Activated B cell treated with CpG ODN at 0.5 μM for 24 hours (primary cell): ENCODE measurements at regions not wholly inside any gene's neighbourhood (a gene's known extent, or its start where the extent isn't known, plus 50 kb on each side); places are given as distances from the start of the nearest gene placed in this dataset.

Source experiments
- ATAC-seq: fragments of 200-7000 bp; cut with Tn5 transposase; one replicate; pipeline ENCODE4 v1.10.0; 2021; ENCODE audit warnings: low read depth, mild to moderate bottlenecking, moderate library complexity
- CTCF ChIA-PET: fragments of 350-600 bp; sonication (Branson Sonifier 250); formaldehyde crosslinking; loops from one replicate; lab custom pipeline; 2021; ENCODE audit warnings: antibody characterized with exemption; lab: Charles Lee
- POLR2A ChIA-PET: fragments of 350-600 bp; sonication (Branson Sonifier 250); formaldehyde crosslinking; loops from one replicate; lab custom pipeline; 2021; ENCODE audit warnings: antibody characterized with exemption; lab: Charles Lee
- DNase-seq: peaks from one replicate; pipeline ENCODE4 v3.0.0; 2022
- H3K27ac Mint-ChIP-seq: one replicate; pipeline ENCODE4 v1.8.0; 2020; ENCODE audit warnings: mixed read lengths
- H3K27me3 Mint-ChIP-seq: one replicate; pipeline ENCODE4 v1.8.0; 2021; ENCODE audit warnings: mixed read lengths
- H3K36me3 Mint-ChIP-seq: one replicate; pipeline ENCODE4 v1.8.0; 2021; ENCODE audit warnings: low read depth, mixed read lengths
- H3K4me1 Mint-ChIP-seq: one replicate; pipeline ENCODE4 v1.8.0; 2021; ENCODE audit warnings: mixed read lengths
- H3K4me3 Mint-ChIP-seq: one replicate; pipeline ENCODE4 v1.8.0; 2020; ENCODE audit warnings: mild to moderate bottlenecking, mixed read lengths
- H3K9me3 Mint-ChIP-seq: one replicate; pipeline ENCODE4 v1.8.0; 2020; ENCODE audit warnings: mixed read lengths
- CTCF ChIP-seq: fragments of 200-600 bp; IDR thresholded peaks from one replicate; pipeline ENCODE4 v1.8.0; 2022; ENCODE audit warnings: antibody characterized with exemption, mild to moderate bottlenecking
- intact Hi-C: fragments of 100-400 bp; cut with micrococcal nuclease; formaldehyde crosslinking; loops from one replicate; pipeline ENCODE4 v1.15.1; 2024

GRCh38 chr5:143552680-143553079 is 149.2 kb upstream of the NR3C1 start:
- ChIA-PET CTCF (no interaction called here), POLR2A (interaction anchor here (0.6 kb wide), 1 partner anchor 532 kb away, joined by 3 read pairs; no protein-coding TSS in a partner anchor)
- no peak overlapping the region for H3K4me3 Mint-ChIP-seq
- no peaks in the 10 kb centered on the region for H3K36me3 Mint-ChIP-seq
- no peak for TF ChIP-seq CTCF
- intact Hi-C loops, result no loop called here
- no peak overlapping the region for H3K27ac Mint-ChIP-seq
- H3K9me3 Mint-ChIP-seq, result peaks cover 5% of the 10 kb centered on the region
- DNase-seq (no peak), ATAC-seq (no peak)
- H3K4me1 Mint-ChIP-seq, result no peaks in the 10 kb centered on the region
- H3K27me3 Mint-ChIP-seq, result no peaks in the 10 kb centered on the region

DNA sequence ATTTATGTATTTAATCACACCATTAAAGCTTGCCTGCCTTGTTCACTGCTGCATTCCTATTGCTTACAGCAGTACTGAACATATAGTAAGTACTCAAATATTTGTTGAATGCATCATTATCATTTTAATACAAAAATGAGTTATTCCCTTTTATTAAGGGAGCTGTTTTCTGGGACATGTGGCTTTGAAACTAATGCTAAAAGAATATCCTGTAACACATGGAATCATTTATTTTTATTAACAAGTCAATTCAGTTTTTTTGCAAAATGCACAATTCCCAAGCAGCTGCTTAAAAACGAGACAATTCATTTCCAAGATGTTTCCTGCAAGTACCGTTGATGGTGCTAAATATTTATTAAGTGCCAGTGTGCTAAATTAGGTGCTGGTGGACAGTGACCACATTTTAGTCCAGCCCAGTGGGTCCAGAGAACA is 148.3 kb upstream of the NR3C1 start:
- ChIA-PET CTCF (no interaction called here), POLR2A (no interaction called here)
- no peaks in the 10 kb centered on the region for H3K4me1 Mint-ChIP-seq
- no peaks in the 10 kb centered on the region for H3K36me3 Mint-ChIP-seq
- no peak for TF ChIP-seq CTCF
- H3K4me3 Mint-ChIP-seq, result no peak overlapping the region
- H3K27me3 Mint-ChIP-seq, result no peaks in the 10 kb centered on the region
- intact Hi-C loops, result no loop called here
- no peak for DNase-seq
- H3K9me3 Mint-ChIP-seq, result peaks cover 10% of the 10 kb centered on the region
- ATAC-seq, result no peak
- no peak overlapping the region for H3K27ac Mint-ChIP-seq

- H3K4me3 Mint-ChIP-seq, result no peak overlapping the region
- no peak overlapping the region for H3K27ac Mint-ChIP-seq
- intact Hi-C loops, result no loop called here
- H3K27me3 Mint-ChIP-seq, result no peaks in the 10 kb centered on the region
- no peaks in the 10 kb centered on the region for H3K4me1 Mint-ChIP-seq
- TF ChIP-seq CTCF, result no peak
- no peaks in the 10 kb centered on the region for H3K36me3 Mint-ChIP-seq
- ChIA-PET POLR2A (no interaction called here), CTCF (no interaction called here)
- no peak for DNase-seq
- peaks cover 10% of the 10 kb centered on the region for H3K9me3 Mint-ChIP-seq
- no peak for ATAC-seq
These were observed 147.6 kb upstream of the NR3C1 start for GRCh38 chr5:143550986-143551630.

DNA sequence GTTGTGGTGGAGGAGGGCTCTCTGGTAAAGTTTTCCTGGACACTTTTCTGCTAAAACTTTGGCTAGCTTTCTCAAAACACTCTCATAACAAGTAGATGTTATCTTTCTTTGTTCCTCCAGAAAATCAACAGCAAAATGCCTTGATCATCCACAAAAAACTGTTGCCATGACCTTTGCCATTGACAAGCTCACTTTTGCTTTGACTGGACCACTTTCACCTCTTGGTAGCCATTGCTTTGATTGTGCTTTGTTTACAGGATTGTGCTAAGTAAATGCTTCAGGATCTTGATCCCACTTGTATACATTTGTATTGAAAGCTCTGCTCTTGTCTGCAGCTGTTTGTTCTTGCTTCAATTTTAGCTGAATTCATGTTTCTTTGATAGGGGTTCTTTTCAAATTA is 143.9 kb upstream of the NR3C1 start:
- ChIA-PET CTCF (no interaction called here), POLR2A (interaction anchor here (0.6 to 1.3 kb wide), 2 partner anchors 143 to 236 kb away, joined by 3 to 5 read pairs; no protein-coding TSS in a partner anchor)
- H3K36me3 Mint-ChIP-seq, result no peaks in the 10 kb centered on the region
- ATAC-seq (no peak), DNase-seq (no peak)
- H3K4me3 Mint-ChIP-seq, result no peak overlapping the region
- TF ChIP-seq CTCF, result no peak
- H3K27ac Mint-ChIP-seq, result no peak overlapping the region
- intact Hi-C loops, result no loop called here
- H3K27me3 Mint-ChIP-seq, result no peaks in the 10 kb centered on the region
- no peaks in the 10 kb centered on the region for H3K4me1 Mint-ChIP-seq
- peaks cover 10% of the 10 kb centered on the region for H3K9me3 Mint-ChIP-seq

DNA sequence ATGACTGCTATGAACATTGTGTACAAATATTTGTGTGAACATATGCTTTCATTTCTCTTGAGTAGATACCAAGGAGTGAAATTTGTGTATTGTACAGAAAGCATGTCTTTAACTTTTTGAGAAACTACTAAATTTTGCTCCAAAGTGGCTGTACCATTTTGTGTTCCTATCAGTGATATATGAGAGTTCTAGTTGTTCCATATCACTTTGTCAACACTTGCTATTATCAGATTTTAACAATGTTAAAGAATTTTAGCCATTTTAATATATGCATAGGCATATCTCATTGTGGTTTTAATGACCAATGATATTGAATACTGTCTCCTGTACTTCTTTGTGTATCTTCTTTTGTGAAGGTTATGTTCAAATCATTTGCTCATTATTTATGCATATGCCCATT is 142.9 kb upstream of the NR3C1 start:
- Mint-ChIP-seq H3K27me3 (no peaks in the 10 kb centered on the region), H3K36me3 (no peaks in the 10 kb centered on the region), H3K4me1 (no peaks in the 10 kb centered on the region), H3K27ac (no peak overlapping the region), H3K9me3 (peaks cover 10% of the 10 kb centered on the region), H3K4me3 (no peak overlapping the region)
- POLR2A ChIA-PET, result interaction anchor here (1.3 kb wide), 1 partner anchor 142 kb away, joined by 3 read pairs; no protein-coding TSS in a partner anchor
- DNase-seq (no peak), ATAC-seq (no peak)
- CTCF ChIA-PET, result no interaction called here
- intact Hi-C loops, result no loop called here
- TF ChIP-seq CTCF, result no peak
